ENCODE measurements at regions not wholly inside any gene's neighbourhood (a gene's known extent, or its start where the extent isn't known, plus 50 kb on each side); places are given as distances from the start of the nearest gene placed in this dataset.
"Not testable (repeated sequence)": the region's sequence is repeated elsewhere in the genome, so short reads cannot be mapped to it uniquely, and the experiment has no call there.

DNA sequence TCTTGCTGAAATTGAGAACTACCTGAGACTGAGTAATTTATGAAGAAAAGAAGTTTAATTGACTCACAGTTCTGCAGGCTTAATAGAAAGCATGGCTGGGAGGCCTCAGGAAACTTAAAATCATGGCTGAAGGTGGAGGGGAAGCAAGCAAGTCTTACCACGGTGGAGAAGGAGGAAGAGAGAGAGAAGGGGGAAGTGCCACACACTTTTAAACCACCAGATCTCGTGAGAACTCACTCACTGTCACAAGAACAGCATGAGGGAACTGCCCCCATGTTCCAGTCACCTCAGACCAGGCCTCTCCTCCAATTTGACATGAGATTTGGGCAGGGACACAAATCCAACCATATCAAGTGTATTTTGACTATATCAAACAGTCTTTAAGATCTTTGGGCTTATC, 668.3 kb downstream of the SLCO4C1 start:
- not testable (repeated sequence) for DNase-seq

DNA sequence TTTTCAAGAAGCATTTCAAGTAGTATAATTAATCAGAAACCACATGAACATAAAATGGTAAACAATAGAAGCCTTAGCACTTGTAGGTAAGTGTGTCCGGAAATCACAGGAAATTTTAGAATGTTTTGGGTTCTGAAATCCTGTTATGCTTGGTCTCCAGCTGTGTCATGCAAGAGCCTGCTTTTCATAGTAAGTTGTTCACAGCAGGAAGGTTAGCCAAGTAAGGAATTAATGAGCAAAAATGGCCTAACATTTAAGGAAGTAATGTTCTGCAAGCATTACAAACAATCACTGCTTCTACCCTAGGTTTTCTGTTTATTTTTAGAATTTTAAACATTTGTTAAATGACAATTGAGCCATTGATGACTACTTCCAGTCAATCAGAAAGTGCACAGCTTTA, 669.5 kb downstream of the SLCO4C1 start:
- DNase-seq, result no peak

GRCh38 chr5:101611039-101611438, 685.0 kb downstream of the SLCO4C1 start:
- DNase-seq, result no peak

- DNase-seq, result no peak
Observed at GRCh38 chr5:101608322-101608721, 687.8 kb downstream of the SLCO4C1 start.

GRCh38 chr5:101605700-101606099, 690.4 kb downstream of the SLCO4C1 start:
- no peak for DNase-seq

DNA sequence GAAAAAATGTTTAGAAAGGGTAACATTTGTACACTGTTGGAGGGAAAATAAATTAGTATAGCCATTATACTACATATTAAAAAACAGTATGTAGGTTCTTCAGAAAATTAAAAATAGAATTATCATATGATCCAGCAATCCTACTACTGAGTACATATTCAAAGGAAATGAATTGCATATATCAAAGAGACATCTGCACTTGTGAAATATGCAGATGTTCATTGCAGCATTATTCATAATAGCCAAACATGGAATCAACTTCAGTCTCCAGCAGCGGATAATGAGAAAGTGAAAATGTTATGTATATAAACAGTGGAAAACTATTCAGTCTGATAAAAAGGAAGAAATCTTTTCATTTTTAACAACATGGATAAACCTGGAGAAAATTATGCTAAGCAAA, 695.5 kb downstream of the SLCO4C1 start:
- no peak for DNase-seq

- no peak for DNase-seq
Observed at GRCh38 chr5:101590384-101590783, 687.3 kb upstream of the ST8SIA4 start.

GRCh38 chr5:101585366-101585765, 682.3 kb upstream of the ST8SIA4 start:
- DNase-seq, result no peak

DNA sequence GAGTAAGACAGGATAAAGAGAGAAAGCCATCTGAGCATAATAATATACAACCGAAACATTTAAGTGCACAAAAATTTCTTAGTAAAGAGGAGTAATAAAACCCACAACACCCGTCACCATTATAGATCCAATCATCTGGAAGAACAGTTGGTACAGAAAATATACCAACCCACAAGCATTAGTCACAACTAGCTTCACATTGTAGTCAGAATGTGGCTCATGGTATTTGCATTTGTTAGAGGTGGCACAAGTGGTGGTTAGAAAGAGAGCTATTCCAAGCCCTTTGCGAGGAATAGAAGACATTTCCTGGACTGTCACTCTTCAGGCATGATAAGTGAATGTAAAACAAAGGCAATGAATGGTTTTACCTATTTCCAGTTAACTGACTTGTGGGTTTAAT, 677.5 kb upstream of the ST8SIA4 start:
- no peak for DNase-seq

DNA sequence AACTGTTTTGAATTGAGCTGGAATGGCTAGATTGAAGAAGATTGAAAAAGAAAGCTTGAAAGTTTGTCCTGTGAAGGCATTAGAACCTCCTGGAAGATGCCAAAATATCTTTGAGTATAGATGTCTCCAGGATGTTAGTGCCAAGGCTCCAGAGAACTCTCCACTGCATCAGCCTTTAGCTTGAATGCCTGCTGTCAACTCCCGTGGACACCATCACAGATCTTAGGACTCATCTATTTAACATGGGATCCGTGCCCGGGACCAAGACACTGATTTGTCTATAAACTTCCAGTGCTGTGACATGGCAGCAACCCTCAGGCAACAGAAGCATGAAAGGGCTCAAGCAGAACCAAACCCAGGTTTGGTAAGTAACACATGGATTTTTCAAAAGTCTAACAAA, 670.9 kb upstream of the ST8SIA4 start:
- no peak for DNase-seq

DNA sequence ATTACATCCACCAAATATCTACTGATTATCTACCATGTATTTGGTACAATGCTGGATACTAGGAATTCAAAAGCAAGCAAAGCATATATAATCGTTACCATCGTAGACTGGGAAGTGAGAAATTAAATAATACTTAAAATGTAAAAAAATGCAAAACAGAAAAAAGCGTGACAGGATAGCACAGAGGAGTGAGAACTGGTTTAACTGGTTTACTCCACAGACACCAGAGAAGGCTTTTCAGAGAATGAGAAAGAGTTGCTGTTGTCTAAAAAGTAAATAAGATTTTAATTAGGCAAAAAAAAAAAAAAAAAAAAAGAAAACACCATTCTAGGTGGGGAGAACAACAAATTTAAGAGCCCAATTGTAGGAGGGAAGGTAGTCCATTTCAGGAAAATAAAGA, 657.9 kb upstream of the ST8SIA4 start:
- DNase-seq, result no peak

DNA sequence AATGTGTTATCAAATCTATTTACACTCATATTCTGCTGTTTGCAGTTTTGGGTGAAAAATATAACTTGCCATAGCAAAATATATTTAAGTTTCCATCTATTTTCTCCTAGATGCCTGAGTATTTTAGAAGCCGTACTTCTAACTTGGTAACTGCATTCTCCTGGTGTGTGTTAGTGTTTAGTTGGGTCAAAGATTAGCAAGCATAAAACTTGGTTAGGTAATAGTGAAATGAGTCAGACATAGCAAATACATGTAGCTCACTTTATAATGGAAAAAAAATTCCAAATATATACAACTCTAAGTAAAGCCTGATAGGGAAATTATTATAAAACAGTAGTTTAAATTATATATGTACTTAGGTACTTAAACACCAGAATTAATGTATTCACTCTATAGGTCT, 640.7 kb upstream of the ST8SIA4 start:
- DNase-seq, result no peak

GRCh38 chr5:101539315-101539714, 636.2 kb upstream of the ST8SIA4 start:
- no peak for DNase-seq

DNA sequence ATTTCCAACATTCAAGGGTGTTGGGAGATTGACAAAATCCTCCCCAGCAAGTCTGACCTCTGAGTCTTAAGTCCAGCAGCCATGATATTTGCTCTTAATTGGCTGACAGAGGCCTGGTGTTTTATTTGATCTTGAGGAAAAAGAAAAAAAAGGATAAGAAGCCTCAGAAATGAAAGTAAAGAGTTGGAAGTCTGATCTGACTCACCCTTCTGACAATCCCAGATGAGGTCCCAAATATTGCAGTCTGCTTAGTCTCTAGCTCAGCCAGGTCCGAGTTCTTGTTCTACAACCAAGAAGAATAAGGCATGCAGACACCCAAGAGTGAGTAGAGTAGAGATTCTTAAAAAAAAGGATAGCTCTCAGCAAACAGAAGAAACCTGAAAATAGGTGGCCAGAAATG, 632.5 kb upstream of the ST8SIA4 start:
- no peak for DNase-seq

DNA sequence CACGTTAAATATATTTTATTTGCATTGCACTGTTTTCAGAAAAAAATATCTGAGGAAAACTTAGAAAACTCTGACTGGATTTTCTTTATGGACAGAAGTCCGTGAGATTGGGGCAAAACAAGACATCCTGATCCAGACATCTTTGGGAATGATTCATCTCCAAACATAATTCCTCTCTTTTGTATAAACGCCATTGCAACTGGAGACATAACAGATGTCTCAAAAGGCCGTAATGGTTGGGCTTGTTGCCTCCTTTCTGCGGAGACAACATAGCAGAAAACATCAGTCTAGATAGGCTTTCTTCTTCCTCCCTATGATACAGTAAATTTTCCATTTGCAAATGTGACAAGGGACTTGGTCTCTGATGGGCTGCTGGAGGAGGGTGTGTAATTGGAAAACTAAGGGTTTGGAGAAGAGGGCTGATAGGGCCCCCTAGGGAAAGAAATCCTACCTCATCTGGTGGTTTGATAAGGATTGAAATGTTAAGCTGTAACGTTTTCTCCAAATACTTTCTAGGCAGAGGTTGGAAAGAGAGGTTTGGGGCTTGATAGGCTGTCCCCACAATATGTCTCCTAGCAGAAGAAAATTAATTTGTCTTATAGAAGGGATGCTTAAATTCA, 631.5 kb upstream of the ST8SIA4 start:
- DNase-seq, result no peak

GRCh38 chr5:101532430-101532829, 629.3 kb upstream of the ST8SIA4 start:
- DNase-seq, result no peak

DNA sequence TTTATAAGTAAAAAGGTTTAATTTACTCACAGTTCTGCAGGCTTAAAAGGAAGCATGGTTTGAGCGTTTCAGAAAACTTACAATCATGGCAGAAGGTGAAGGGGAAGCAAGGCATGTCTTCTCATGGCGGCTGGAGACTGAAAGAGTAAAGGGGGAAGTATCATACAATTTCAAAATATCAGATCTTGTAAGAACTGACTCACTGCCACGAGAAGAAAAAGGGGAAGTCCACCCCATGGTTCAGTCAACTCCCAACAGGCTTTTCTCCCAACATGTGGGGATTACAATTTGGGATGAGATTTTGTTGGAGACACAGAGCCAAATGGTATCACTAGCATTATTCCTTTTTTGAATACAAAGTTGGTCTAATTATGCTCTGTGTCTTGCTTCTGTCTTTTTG, 627.9 kb upstream of the ST8SIA4 start:
- peak; percentile 38 for DNase-seq

DNA sequence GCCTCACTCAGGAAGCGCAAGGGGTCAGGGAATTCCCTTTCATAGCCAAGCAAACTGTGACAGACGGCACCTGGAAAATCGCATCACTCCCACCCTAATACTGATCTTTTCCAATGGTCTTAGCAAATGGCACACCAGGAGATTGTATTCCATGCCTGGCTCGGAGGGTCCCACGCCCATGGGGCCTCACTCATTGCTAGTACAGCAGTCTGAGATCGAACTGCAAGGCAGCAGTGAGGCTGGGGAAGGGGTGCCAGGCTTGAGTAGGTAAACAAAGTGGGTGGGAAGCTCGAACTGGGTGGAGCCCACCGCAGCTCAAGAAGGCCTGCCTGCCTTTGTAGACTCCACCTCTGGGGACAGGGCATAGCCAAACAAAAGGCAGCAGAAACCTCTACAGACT, 626.0 kb upstream of the ST8SIA4 start:
- not testable (repeated sequence) for DNase-seq

DNA sequence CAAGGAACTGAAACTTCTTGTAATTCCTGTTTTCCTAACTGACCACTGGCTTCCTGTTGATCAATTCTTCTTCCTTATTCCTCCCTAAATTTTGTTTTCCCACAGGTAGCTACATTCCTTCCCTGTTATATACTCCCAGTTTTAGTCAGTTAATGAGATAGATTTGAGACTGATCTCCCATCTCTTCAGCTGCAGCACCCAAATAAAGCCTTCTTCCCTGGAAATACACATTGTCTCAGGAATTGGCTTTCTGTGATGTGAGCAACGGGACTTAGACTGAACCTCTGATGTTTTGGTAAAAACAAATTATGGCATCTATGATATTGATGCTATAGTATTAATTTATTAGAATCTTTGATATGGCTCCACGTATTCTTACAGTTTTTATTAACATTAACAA, 617.3 kb upstream of the ST8SIA4 start:
- DNase-seq, result no peak

DNA sequence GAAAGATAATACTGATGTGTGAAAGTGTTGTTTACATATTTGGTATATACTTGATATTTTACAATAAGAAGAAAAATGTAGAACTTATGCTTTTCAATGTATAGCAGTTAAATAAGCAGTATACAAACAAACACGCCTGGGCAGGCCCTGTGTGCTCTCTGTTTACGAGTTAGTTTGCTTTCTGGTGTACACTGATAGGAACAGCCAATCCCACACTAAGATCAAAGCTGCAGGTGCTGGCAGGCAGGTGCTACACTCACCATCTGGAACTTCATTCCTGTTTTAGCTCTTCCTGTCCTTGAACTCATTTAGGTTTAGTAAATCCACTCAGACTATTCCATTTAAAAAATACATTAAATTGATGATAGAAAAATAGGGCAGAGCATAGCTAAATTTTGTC, 614.7 kb upstream of the ST8SIA4 start:
- no peak for DNase-seq

GRCh38 chr5:101515721-101516120, 612.6 kb upstream of the ST8SIA4 start:
- no peak for DNase-seq

DNA sequence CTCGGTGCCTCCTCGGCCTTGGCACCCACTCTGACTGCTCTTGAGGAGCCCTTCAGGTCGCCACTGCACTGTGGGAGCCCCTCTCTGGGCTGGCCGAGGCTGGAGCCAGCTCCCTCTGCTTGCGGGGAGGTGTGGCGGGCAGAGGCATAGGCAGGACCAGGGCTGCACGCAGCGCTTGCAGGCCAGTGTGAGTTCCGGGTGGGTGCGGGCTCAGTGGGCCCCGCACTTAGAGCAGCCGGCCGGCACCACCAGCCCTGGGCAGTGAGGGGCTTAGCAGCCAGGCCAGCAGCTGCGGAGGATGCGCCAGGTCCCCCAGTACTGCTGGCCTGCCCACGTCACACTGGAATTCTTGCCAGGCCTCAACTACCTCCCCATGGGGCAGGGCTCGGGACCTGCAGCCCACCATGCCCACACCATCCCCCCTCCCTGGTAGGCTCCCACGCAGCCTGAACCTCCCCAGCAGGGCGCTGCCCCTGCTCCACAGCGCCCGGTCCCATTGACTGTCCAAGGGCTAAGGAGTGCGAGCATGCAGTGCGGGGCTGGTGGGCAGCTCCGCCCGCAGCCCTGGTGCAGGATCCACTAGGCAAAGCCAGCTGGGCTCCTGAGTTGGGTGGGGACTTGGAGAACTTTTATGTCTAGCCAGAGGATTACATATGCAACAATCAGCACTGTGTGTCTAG, 602.9 kb upstream of the ST8SIA4 start:
- no peak for DNase-seq

- no peak for DNase-seq
Observed at GRCh38 chr5:101482931-101483330, 579.8 kb upstream of the ST8SIA4 start.

- DNase-seq, result no peak
Observed at GRCh38 chr5:101473483-101473882, 570.4 kb upstream of the ST8SIA4 start.

DNA sequence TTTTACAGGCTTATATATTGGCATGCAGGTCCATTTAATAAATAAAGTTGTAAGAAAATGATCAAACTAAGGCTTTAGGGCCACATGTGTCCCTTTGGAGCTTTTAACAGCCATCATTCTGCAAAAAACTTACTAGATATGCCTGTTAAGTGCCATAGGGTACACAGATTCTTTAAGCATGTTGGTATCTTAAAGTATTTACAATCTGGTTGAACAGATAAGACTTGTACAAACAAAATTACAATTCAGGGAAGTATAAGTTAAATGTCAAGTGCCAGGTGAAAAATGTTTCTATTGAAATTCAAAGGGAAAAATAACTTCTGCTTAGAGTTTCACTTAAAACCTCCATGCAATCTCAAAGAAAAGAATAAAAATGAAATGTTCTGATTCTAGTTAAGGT, 558.4 kb upstream of the ST8SIA4 start:
- DNase-seq, result no peak
